HG03378 (cell line): ENCODE measurements at regions not wholly inside any gene's neighbourhood (a gene's known extent, or its start where the extent isn't known, plus 50 kb on each side); places are given as distances from the start of the nearest gene placed in this dataset.

ENCODE experiments used
- ATAC-seq: cut with Tn5 transposase; IDR thresholded peaks from one replicate; pipeline ENCODE4 v1.9.1; 2021; ENCODE audit warnings: mild to moderate bottlenecking, moderate library complexity; ENCODE audit not compliant: unreplicated experiment

GRCh38 chr5:84693256-84693655, 308.6 kb upstream of the EDIL3 start:
- no peak for ATAC-seq

GRCh38 chr5:84688566-84688965, 303.9 kb upstream of the EDIL3 start:
- no peak for ATAC-seq

GRCh38 chr5:84685121-84685894, 300.6 kb upstream of the EDIL3 start:
- no peak for ATAC-seq

- ATAC-seq = no peak
Observed at GRCh38 chr5:84683594-84683993, 298.9 kb upstream of the EDIL3 start.

- no peak for ATAC-seq
Observed at GRCh38 chr5:84682531-84682930, 297.9 kb upstream of the EDIL3 start.

GRCh38 chr5:84680908-84681307, 296.2 kb upstream of the EDIL3 start:
- ATAC-seq = no peak

- no peak for ATAC-seq
Observed at GRCh38 chr5:84673785-84674184, 289.1 kb upstream of the EDIL3 start.

- no peak for ATAC-seq
Observed at GRCh38 chr5:84667576-84667975, 282.9 kb upstream of the EDIL3 start.

- no peak for ATAC-seq
Observed at GRCh38 chr5:84650429-84650828, 265.7 kb upstream of the EDIL3 start.

GRCh38 chr5:84647581-84647980, 262.9 kb upstream of the EDIL3 start:
- no peak for ATAC-seq

GRCh38 chr5:84642795-84643194, 258.1 kb upstream of the EDIL3 start:
- ATAC-seq = no peak

GRCh38 chr5:84642324-84642723, 257.6 kb upstream of the EDIL3 start:
- no peak for ATAC-seq

GRCh38 chr5:84637662-84638375, 253.1 kb upstream of the EDIL3 start:
- ATAC-seq = no peak

- ATAC-seq = no peak
Observed at GRCh38 chr5:84635235-84636055, 250.8 kb upstream of the EDIL3 start.

GRCh38 chr5:84634256-84634655, 249.6 kb upstream of the EDIL3 start:
- ATAC-seq = no peak

- no peak for ATAC-seq
Observed at GRCh38 chr5:84632418-84632817, 247.7 kb upstream of the EDIL3 start.

- ATAC-seq = no peak
Observed at GRCh38 chr5:84628918-84629317, 244.2 kb upstream of the EDIL3 start.

- ATAC-seq = no peak
Observed at GRCh38 chr5:84623019-84623418, 238.3 kb upstream of the EDIL3 start.

GRCh38 chr5:84622461-84622860, 237.8 kb upstream of the EDIL3 start:
- ATAC-seq = no peak

- ATAC-seq = peak; percentile 50
Observed at GRCh38 chr5:84618262-84618661, 233.6 kb upstream of the EDIL3 start.

GRCh38 chr5:84614906-84615305, 230.2 kb upstream of the EDIL3 start:
- no peak for ATAC-seq

- ATAC-seq = no peak
Observed at GRCh38 chr5:84606784-84607183, 222.1 kb upstream of the EDIL3 start.
